Retinal pigment epithelial cell (primary cell): ENCODE measurements at regions not wholly inside any gene's neighbourhood (a gene's known extent, or its start where the extent isn't known, plus 50 kb on each side); places are given as distances from the start of the nearest gene placed in this dataset.

Experiments used
- DNase-seq: peaks from one replicate; pipeline ENCODE4 v3.0.0-alpha.2; 2010; ENCODE audit warnings: low read depth
- H3K4me3 ChIP-seq: 2 replicates; pipeline ENCODE4 v1.5.1; 2011; ENCODE audit warnings: mild to moderate bottlenecking, low read length, control low read depth, moderate library complexity
- CTCF ChIP-seq: conservative IDR thresholded peaks from 2 replicates; pipeline ENCODE4 v1.5.1; 2011; ENCODE audit warnings: low read depth, low read length, control low read depth, inconsistent platforms

GRCh38 chr3:10706740-10707399 lies 109.2 kb upstream of the SLC6A11 start:
- DNase-seq, result no peak
- TF ChIP-seq CTCF, result no peak
- no peak overlapping the region for H3K4me3 ChIP-seq

- no peak overlapping the region for H3K4me3 ChIP-seq
- no peak for TF ChIP-seq CTCF
Observed at GRCh38 chr3:10707400-10708215, 108.4 kb upstream of the SLC6A11 start.

GRCh38 chr3:10708216-10708893 lies 107.7 kb upstream of the SLC6A11 start:
- no peak overlapping the region for H3K4me3 ChIP-seq
- DNase-seq, result no peak
- TF ChIP-seq CTCF, result no peak

More at GRCh38 chr3:10707400-10708215, 108.4 kb upstream of the SLC6A11 start:
- DNase-seq, result no peak

- TF ChIP-seq CTCF, result no peak
- no peak for DNase-seq
- H3K4me3 ChIP-seq, result no peak overlapping the region
Observed at GRCh38 chr3:10709110-10709781, 106.8 kb upstream of the SLC6A11 start.

GRCh38 chr3:10712121-10712520 lies 103.9 kb upstream of the SLC6A11 start:
- no peak for TF ChIP-seq CTCF
- no peak overlapping the region for H3K4me3 ChIP-seq
- DNase-seq, result no peak

- DNase-seq, result no peak
- TF ChIP-seq CTCF, result no peak
- H3K4me3 ChIP-seq, result no peak overlapping the region
Observed at GRCh38 chr3:10713656-10714055, 102.4 kb upstream of the SLC6A11 start.
